ENCODE measurements at regions not wholly inside any gene's neighbourhood (a gene's known extent, or its start where the extent isn't known, plus 50 kb on each side); places are given as distances from the start of the nearest gene placed in this dataset.

GRCh38 chr2:11915650-11916049 is 169.2 kb downstream of the LPIN1 start:
- DNase-seq (ENCODE audit: low read depth, low spot score): no peak
- dilution Hi-C loops (cut with MboI; ENCODE audit: extremely low pct_ligation_motif_present, low sequenced_read_pairs): no loop called here
- H3K27ac ChIP-seq (ENCODE audit: insufficient read depth, low read depth, low read length): no peak overlapping the region
- no peaks in the 10 kb centered on the region for H3K36me3 ChIP-seq (ENCODE audit: control insufficient read depth in 2 of 2, extremely low read depth in 1 of 2, insufficient read depth in 2 of 2, low read length in 2 of 2)
- POLR2A ChIA-PET: no interaction called here
- H3K9me1 ChIP-seq (replicated peaks; ENCODE audit: control insufficient read depth, extremely low read depth, insufficient read depth, low read length): no peaks in the 10 kb centered on the region
- no peak overlapping the region for H3K4me2 ChIP-seq (ENCODE audit: insufficient read depth, low read length)
- CTCF ChIA-PET: interaction anchor here (0.9 to 1.3 kb wide), 2 partner anchors 26 to 52 kb away, joined by 3 read pairs; no protein-coding TSS in a partner anchor
- no peak for FAIRE-seq
- H3K4me1 ChIP-seq (ENCODE audit: control insufficient read depth, extremely low read depth, insufficient read depth, low read length): no peaks in the 10 kb centered on the region
- no peaks in the 10 kb centered on the region for H3K27me3 ChIP-seq (ENCODE audit: control insufficient read depth in 2 of 2, insufficient read depth in 2 of 2, low read length in 2 of 2)
- no peak overlapping the region for H2AFZ ChIP-seq (ENCODE audit: low read depth, low read length)
- H4K20me1 ChIP-seq (replicated peaks; ENCODE audit: control insufficient read depth, extremely low read depth, insufficient read depth, low read length): no peaks in the 10 kb centered on the region
- H3K9me3 ChIP-seq (replicated peaks; ENCODE audit: control insufficient read depth, insufficient read depth, low read length): no peaks in the 10 kb centered on the region
- no peaks in the 10 kb centered on the region for H3K79me2 ChIP-seq (ENCODE audit: control insufficient read depth, insufficient read depth, low read length)
- intact Hi-C loops (cut with micrococcal nuclease): no loop called here
- no peak overlapping the region for H3K9ac ChIP-seq (replicated peaks; ENCODE audit: extremely low read depth, insufficient read depth, low read length)
- no peak overlapping the region for H3K4me3 ChIP-seq (replicated peaks in 1 of 3; ENCODE audit: insufficient read depth in 1 of 3, low read depth in 1 of 3, low read length in 3 of 3)
- no peak for TF ChIP-seq POLR2A (IDR thresholded peaks at IDR 0.05; ENCODE audit: low read depth, low read length)
- TF ChIP-seq POLR2AphosphoS5 (IDR thresholded peaks at IDR 0.05; ENCODE audit: insufficient read depth, low read depth, low read length): no peak
- TF ChIP-seq EZH2 (IDR thresholded peaks at IDR 0.05; ENCODE audit: borderline replicate concordance, low read depth, low read length, severe bottlenecking): no peak
- TF ChIP-seq FOS (IDR thresholded peaks at IDR 0.05; ENCODE audit: borderline replicate concordance, insufficient read depth, low read length): no peak
- TF ChIP-seq JUN (IDR thresholded peaks at IDR 0.05; ENCODE audit: borderline replicate concordance, insufficient read depth, insufficient read length, low read depth): no peak
- no peak for TF ChIP-seq CTCF (IDR thresholded peaks at IDR 0.05; ENCODE audit: extremely low read depth in 1 of 2, insufficient read depth in 1 of 2, low read depth in 1 of 2, low read length in 2 of 2)
- TF ChIP-seq MYC (IDR thresholded peaks at IDR 0.05; ENCODE audit: low read depth, low read length): no peak
- no peak for TF ChIP-seq GATA2 (IDR thresholded peaks at IDR 0.05; ENCODE audit: insufficient read depth, insufficient read length, low read depth, low read length)
- TF ChIP-seq MAX (IDR thresholded peaks at IDR 0.05; ENCODE audit: insufficient read depth, insufficient read length): no peak
- BruUV-seq (replicated peaks): no TSS peak

Data from endothelial cell of umbilical vein (primary cell).